Sigmoid colon (tissue), 6 donors: ENCODE measurements at regions not wholly inside any gene's neighbourhood (a gene's known extent, or its start where the extent isn't known, plus 50 kb on each side); places are given as distances from the start of the nearest gene placed in this dataset.

ENCODE experiments used
- DNase-seq: peaks from one replicate; pipeline ENCODE4 v3.0.0-alpha.2; 2019
- H3K27ac ChIP-seq, 4 donors: fragments of 200-600 bp; sonication (generic); one replicate each; pipeline ENCODE4 v1.5.1; 2016 to 2019; ENCODE audit warnings: mild to moderate bottlenecking in 1 of 4
- H3K27me3 ChIP-seq, 3 donors: fragments of 200-600 bp; sonication (generic); one replicate each; pipeline ENCODE4 v1.5.1; 2019; ENCODE audit warnings: mild to moderate bottlenecking in 1 of 3
- H3K36me3 ChIP-seq, 4 donors: fragments of 200-600 bp; sonication (generic); one replicate each; pipeline ENCODE4 v1.5.1; 2016 to 2019
- H3K4me1 ChIP-seq, 4 donors: fragments of 200-600 bp; sonication (generic); one replicate each; pipeline ENCODE4 v1.5.1; 2017 to 2019
- H3K4me3 ChIP-seq, 4 donors: fragments of 200-600 bp; sonication (generic); one replicate each; pipeline ENCODE4 v1.5.1; 2017 to 2019; ENCODE audit warnings: mild to moderate bottlenecking in 2 of 4, moderate library complexity in 1 of 4
- H3K9me3 ChIP-seq, 4 donors: fragments of 200-600 bp in 3 of 4; sonication (generic) in 3 of 4; one replicate each; pipeline versions ENCODE4 v1.5.1 to v1.6.1; 2013 to 2019
- EP300 ChIP-seq, 4 donors: sonication (generic); formaldehyde crosslinking; IDR thresholded peaks; one replicate each; pipeline ENCODE4 v1.6.1; 2017; ENCODE audit warnings: antibody characterized with exemption in 4 of 4
- POLR2A ChIP-seq, 2 donors: fragments of 450-650 bp; IDR thresholded peaks; one replicate each; pipeline ENCODE4 v1.6.1; 2016; ENCODE audit warnings: antibody characterized with exemption in 2 of 2, mild to moderate bottlenecking in 2 of 2, moderate library complexity in 2 of 2
- POLR2AphosphoS5 ChIP-seq, 4 donors: sonication (generic); formaldehyde crosslinking; IDR thresholded peaks; one replicate each; pipeline ENCODE4 v1.6.1; 2017; ENCODE audit warnings: antibody characterized with exemption in 4 of 4
- WGBS, 2 donors: extraction: QIAGEN DNeasy Blood & Tissue Kit; methylation state at CpG; one replicate each; pipeline ENCODE4 v1.1.7; 2013; 5-methylcytosine and 5-hydroxymethylcytosine counted together
- intact Hi-C: fragments of 100-400 bp; cut with DNase I; formaldehyde crosslinking; loops from one replicate; pipeline ENCODE4 v1.15.1; 2023
- TF ChIP-seq, protein P1 (sequence below), 4 experiments: fragments of 450-650 bp in 3 of 4; fragments of 200-600 bp in 1 of 4; IDR thresholded peaks; one replicate each; pipeline ENCODE4 v1.5.1; 2016 to 2019; ENCODE audit warnings: antibody characterized with exemption in 4 of 4, mild to moderate bottlenecking in 3 of 4, moderate library complexity in 2 of 4
- donor health status: healthy with polysubstance abuse.
- donor health status: healthy.

DNA sequence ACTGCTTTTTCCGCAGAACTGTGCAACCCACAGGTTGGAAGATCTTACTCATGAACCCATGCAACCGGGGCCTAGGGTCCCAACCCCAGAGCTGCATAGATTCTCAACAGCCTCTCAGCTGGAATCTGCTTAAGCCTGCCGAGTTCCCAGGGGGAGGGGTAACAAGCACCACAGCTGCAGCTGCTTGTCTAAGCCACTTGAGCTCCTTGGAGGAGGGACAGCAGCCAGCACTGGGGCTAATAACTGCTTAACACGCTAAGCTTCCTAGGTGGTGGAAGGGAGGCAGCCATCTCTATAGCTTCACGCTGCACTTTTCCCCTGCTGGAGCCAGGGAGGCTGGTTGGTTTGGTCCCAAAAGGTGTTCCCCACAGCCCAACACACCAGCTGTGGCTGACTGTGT is 311.6 kb downstream of the DSC3 start:
- WGBS, 2 donors = 76 to 79% methylated on average over 5 of the region's 5 CpGs
- TF ChIP-seq EP300 (IDR thresholded peaks at IDR 0.05) (no peak), POLR2AphosphoS5 (IDR thresholded peaks at IDR 0.05) (no peak), POLR2A (IDR thresholded peaks at IDR 0.05) (no peak)
- TF ChIP-seq, protein P1, sequence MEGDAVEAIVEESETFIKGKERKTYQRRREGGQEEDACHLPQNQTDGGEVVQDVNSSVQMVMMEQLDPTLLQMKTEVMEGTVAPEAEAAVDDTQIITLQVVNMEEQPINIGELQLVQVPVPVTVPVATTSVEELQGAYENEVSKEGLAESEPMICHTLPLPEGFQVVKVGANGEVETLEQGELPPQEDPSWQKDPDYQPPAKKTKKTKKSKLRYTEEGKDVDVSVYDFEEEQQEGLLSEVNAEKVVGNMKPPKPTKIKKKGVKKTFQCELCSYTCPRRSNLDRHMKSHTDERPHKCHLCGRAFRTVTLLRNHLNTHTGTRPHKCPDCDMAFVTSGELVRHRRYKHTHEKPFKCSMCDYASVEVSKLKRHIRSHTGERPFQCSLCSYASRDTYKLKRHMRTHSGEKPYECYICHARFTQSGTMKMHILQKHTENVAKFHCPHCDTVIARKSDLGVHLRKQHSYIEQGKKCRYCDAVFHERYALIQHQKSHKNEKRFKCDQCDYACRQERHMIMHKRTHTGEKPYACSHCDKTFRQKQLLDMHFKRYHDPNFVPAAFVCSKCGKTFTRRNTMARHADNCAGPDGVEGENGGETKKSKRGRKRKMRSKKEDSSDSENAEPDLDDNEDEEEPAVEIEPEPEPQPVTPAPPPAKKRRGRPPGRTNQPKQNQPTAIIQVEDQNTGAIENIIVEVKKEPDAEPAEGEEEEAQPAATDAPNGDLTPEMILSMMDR (IDR thresholded peaks at IDR 0.05) = no peak
- H3K4me3 ChIP-seq = no peak overlapping the region
- H3K27ac ChIP-seq = no peak overlapping the region
- intact Hi-C loops = no loop called here
- no peaks in the 10 kb centered on the region for H3K36me3 ChIP-seq
- peaks cover 0 to 3% (median 0%) of the 10 kb centered on the region in 4 donors for H3K9me3 ChIP-seq
- no peaks in the 10 kb centered on the region for H3K27me3 ChIP-seq
- H3K4me1 ChIP-seq = no peaks in the 10 kb centered on the region
- DNase-seq = no peak

DNA sequence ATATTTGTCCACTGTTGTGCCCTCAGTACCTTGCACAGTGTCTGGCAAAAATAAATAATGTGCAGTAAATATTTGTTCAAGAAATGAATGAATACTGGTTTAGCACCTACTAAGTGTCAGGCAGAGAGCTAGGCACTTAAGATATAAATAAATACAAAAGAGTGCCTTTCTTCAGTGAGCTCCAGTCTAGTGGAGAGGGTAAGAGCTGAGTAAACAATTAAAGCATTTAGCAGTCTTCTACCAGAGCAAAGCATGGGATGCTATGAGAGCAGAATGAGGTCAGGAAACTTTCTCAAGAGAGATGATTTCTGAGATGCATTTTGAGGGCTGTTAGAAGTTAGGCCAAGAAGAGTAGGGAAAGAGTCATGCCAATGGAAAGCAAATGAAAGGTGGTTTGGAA is 314.7 kb downstream of the DSC3 start:
- Histone ChIP-seq H3K9me3 (no peaks in the 10 kb centered on the region), H3K27me3 (no peaks in the 10 kb centered on the region), H3K27ac (no peak overlapping the region), H3K4me3 (no peak overlapping the region), H3K4me1 (no peaks in the 10 kb centered on the region), H3K36me3 (no peaks in the 10 kb centered on the region)
- intact Hi-C loops = no loop called here
- DNase-seq = no peak
- TF ChIP-seq EP300 (IDR thresholded peaks at IDR 0.05) (no peak), POLR2AphosphoS5 (IDR thresholded peaks at IDR 0.05) (no peak), POLR2A (IDR thresholded peaks at IDR 0.05) (no peak)
- TF ChIP-seq, protein P1 (IDR thresholded peaks at IDR 0.05) = no peak

DNA sequence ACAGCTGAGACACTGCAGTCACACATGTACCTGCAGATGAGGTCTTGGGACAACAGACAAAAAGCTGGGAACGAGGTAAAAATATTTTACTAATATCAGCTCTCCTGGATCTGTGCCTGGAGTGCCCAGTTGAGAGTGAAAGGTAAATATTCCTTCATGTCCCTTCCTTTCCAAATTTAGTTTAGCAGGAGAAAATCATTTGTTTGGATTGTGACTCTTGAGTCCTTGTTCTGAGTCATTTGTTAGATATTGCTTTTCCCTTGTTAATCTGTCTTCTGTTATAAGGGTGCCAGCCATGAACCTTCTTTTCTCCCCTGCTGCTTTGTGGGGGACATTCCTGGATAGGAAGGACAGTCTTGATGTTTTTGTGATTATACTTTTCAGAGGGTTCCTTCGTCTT is 329.2 kb downstream of the DSC3 start:
- no peaks in the 10 kb centered on the region for H3K36me3 ChIP-seq
- H3K4me3 ChIP-seq = no peak overlapping the region
- no peak overlapping the region for H3K27ac ChIP-seq
- TF ChIP-seq POLR2A (IDR thresholded peaks at IDR 0.05) (no peak), EP300 (IDR thresholded peaks at IDR 0.05) (no peak), POLR2AphosphoS5 (IDR thresholded peaks at IDR 0.05) (no peak)
- TF ChIP-seq, protein P1 (IDR thresholded peaks at IDR 0.05) = no peak
- no peak for DNase-seq
- 47 to 70% methylated on average over 2 of the region's 2 CpGs for WGBS, 2 donors
- intact Hi-C loops = no loop called here
- no peaks in the 10 kb centered on the region for H3K9me3 ChIP-seq
- no peaks in the 10 kb centered on the region for H3K27me3 ChIP-seq
- H3K4me1 ChIP-seq = no peaks in the 10 kb centered on the region

DNA sequence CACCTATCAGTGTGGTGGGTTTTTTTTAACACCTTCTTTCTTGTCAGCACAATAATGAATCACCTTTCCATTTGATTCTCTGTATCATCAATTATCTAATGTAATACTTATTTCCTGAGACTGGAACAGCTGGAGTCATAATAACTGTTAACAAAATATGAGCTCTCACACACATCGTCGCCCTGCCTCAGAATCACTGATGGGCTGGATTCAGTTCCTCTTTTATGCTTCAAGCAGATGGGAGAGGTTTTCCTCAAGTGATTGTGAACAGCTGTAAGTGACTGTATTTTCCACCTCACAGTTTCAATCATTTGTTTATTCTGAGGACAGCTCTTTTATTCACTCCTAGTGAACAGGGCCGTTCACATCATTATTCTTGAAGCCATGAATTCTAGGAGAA is 330.2 kb downstream of the DSC3 start:
- Histone ChIP-seq H3K27ac (no peak overlapping the region), H3K36me3 (no peaks in the 10 kb centered on the region), H3K4me3 (no peak overlapping the region), H3K4me1 (no peaks in the 10 kb centered on the region), H3K27me3 (no peaks in the 10 kb centered on the region), H3K9me3 (no peaks in the 10 kb centered on the region)
- 41 to 69% methylated on average over 3 of the region's 3 CpGs for WGBS, 2 donors
- no peak for DNase-seq
- intact Hi-C loops = no loop called here
- no peak for TF ChIP-seq POLR2A (IDR thresholded peaks at IDR 0.05)
- no peak for TF ChIP-seq POLR2AphosphoS5 (IDR thresholded peaks at IDR 0.05)
- no peak for TF ChIP-seq EP300 (IDR thresholded peaks at IDR 0.05)
- TF ChIP-seq, protein P1 (IDR thresholded peaks at IDR 0.05) = no peak

GRCh38 chr18:30709595-30709994 is 332.9 kb downstream of the DSC3 start:
- WGBS, 2 donors = 7 to 50% methylated on average over 1 of the region's 1 CpG
- Histone ChIP-seq H3K27me3 (no peaks in the 10 kb centered on the region), H3K36me3 (no peaks in the 10 kb centered on the region), H3K9me3 (no peaks in the 10 kb centered on the region), H3K27ac (no peak overlapping the region), H3K4me1 (no peaks in the 10 kb centered on the region), H3K4me3 (no peak overlapping the region)
- intact Hi-C loops = no loop called here
- TF ChIP-seq POLR2A (IDR thresholded peaks at IDR 0.05) (no peak), POLR2AphosphoS5 (IDR thresholded peaks at IDR 0.05) (no peak), EP300 (IDR thresholded peaks at IDR 0.05) (no peak)
- TF ChIP-seq, protein P1 (IDR thresholded peaks at IDR 0.05) = no peak
- no peak for DNase-seq
